Tongue (tissue), 1 donor: ENCODE measurements at regions not wholly inside any gene's neighbourhood (a gene's known extent, or its start where the extent isn't known, plus 50 kb on each side); places are given as distances from the start of the nearest gene placed in this dataset.

Experiments used
- DNase-seq: peaks from one replicate; pipeline ENCODE4 v3.0.0-alpha.2; 2015

- DNase-seq = no peak
These were observed 870.1 kb downstream of the C6orf118 start for GRCh38 chr6:164439331-164439730.

DNA sequence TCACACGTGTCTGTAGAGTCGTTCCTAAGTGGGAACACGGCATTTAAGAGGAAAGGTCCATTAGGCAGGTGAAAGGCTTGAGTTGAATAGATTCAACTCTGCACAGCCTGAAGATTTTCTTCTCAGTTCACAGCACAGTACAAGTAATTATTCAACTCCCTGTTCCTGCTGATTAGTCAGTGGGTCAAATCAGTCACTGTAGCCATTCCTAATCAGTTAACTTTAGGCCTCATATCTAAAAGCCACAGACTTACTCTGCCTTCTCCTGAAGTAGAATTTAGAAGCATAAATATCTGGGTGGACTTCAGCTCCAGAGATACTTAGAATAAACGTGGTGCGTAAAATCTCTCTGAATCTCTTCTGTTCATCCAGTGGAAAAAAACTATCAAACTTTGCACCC lies 872.4 kb downstream of the C6orf118 start:
- no peak for DNase-seq

DNA sequence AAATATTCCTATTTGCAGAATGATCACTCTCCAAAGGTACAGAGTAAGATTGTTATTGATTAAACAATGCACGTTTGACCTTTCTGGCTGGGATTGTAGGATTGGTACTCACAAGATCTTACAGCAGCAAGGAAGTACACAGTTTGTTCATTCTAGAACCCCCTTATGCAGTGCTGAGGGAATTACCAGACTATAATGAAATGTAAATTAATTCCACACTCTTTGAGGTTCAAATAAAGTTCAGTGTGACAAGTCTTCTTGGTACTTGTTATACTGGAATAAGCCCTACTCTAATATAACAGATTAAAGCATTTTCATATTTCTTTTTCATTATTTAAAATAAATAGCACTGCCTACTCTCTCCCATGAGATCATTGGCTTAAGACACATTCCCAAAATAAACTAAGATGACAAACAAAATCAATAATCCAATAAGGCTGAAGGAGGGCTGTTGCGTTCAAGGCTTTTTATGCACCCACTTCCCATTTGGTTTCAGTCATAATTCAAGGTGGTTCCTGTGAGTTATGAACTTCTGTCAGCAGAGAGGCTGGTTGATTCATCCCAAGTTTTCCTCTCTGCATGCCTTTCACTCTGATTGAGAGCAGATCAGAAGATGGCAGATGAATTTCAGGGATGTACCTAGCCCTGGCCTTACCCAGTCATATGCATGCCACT lies 881.5 kb downstream of the C6orf118 start:
- no peak for DNase-seq

- no peak for DNase-seq
These were observed 884.9 kb downstream of the C6orf118 start for GRCh38 chr6:164424489-164424888.

- DNase-seq = no peak
These were observed 890.3 kb downstream of the C6orf118 start for GRCh38 chr6:164419099-164419498.

- no peak for DNase-seq
These were observed 891.2 kb downstream of the C6orf118 start for GRCh38 chr6:164418262-164418588.

DNA sequence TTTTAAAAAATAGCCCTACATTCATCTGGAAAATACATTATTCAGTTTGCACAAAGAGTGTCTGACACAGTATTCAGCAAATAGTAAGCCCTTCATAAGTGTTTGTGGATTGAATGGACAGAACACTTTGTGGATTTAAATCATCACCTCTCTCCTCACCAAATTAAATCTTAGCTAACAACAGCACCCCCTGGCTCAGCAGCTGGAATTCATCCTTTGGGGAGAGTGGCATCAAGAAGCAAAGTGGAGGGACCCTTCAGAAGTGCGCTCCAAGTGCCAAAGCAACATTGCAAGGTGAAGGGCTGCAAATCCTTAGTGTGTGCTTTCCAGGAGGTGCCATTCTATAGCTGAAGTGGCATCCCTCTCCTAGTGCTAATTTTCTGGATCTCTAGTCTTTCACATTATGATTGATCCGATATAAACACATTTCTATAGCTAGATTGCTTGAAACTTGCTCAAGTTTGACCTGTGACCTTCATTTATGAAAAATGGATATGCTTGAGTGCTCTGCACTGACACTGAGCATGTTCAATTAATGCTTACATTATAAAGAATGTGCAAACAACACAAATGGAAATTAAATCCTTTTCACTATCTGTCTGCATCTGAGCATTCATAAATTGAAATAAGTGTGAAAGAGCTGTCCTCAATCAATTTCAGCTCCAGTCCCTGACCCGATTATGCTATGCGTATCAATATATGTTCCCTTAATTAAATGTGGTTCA lies 891.7 kb downstream of the C6orf118 start:
- DNase-seq = no peak

DNA sequence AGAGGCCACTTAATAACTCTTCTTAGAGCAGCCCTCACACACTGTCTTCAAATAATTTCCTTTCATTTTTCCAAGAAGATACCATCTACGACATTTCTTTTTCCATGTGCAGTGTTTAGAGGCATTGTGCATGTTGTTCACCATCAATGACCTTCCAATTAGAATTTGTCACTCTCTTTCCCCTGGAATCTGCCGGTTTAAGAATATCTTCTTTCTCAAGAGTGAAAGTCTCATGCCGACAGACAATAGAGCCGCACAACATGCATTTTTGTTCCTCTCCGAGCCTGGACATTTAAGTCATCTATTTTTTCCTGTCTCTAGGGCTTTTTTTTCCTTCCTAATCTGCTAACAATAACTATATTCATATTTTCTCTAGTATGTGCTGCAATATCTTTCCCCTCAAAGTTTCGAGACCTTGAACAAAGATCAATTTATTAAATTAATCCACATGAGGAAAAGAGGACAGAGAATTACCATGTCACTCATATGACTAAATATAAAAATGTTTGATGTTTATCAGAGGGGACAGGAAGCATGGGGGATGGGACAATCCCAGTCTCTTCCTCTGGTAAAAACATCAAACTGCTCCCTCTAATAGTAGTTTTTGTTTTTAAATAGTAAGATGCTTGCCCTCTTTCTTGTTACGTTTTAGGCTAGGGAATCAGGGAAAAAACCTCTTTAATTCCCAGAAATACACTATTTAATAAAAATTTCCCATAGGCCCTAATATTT lies 893.4 kb downstream of the C6orf118 start:
- no peak for DNase-seq

DNA sequence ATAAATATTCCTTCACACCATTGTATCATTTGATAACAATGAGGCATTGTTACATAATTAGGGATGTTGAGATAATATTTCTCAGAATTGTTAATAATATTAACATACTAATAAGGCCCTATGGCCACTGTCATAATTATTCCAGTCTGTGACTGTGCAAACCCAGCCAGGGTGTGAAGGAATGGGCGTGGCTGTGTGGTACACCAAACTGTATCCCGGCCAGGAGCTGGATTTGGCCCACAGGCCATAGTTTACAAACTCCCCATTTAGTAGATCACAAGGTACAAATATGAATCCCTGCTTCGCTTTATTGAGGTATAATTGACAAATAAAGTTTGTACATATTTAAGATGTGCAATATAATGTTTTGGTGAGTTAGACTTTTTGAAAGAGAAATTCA lies 894.7 kb downstream of the C6orf118 start:
- no peak for DNase-seq

GRCh38 chr6:164412566-164412965 lies 896.8 kb downstream of the C6orf118 start:
- DNase-seq = no peak

DNA sequence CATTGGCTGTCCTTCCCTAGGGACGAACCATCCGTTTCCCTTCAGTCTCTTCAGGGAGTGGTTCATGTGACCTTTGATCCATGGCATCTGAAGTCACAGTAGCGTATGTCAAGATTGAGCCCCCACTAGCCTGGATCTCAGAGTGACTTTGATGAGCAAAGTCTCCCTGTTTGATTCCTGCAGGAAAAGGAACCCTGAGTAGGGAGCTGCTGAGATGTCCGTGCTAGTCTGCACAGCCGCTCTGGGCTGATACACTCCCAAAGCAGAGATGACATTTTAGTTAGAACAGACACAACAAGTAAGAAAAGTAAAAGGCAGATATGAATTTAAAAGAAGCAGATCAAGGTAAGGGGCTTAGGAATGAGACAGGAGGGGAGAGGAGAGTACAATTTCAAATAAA lies 899.4 kb downstream of the C6orf118 start:
- DNase-seq = no peak

GRCh38 chr6:164409309-164410009 lies 899.9 kb downstream of the C6orf118 start:
- DNase-seq = peak; percentile 31

GRCh38 chr6:164408868-164409267 lies 900.5 kb downstream of the C6orf118 start:
- no peak for DNase-seq

- DNase-seq = no peak
These were observed 904.5 kb downstream of the C6orf118 start for GRCh38 chr6:164404812-164405488.

DNA sequence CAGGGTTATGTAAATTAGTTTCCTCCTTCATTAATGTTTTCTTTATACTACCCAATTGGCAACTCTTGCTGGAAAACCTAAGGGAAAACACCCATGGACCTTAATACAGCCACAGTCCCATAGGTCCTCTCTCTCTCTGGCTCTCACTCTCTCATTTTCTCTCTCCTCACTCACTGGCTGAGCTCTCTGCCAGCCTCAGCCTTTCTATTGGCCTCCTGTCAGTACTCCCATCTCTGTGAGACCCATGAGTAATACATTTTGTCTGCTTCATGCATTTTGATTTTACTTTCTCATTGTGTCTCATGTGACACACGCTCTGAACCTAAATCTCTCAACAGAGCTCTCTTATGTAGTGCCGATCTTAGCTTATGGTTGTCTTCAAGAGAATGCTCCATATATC lies 907.5 kb downstream of the C6orf118 start:
- DNase-seq = no peak

- no peak for DNase-seq
These were observed 910.8 kb downstream of the C6orf118 start for GRCh38 chr6:164398647-164399046.

DNA sequence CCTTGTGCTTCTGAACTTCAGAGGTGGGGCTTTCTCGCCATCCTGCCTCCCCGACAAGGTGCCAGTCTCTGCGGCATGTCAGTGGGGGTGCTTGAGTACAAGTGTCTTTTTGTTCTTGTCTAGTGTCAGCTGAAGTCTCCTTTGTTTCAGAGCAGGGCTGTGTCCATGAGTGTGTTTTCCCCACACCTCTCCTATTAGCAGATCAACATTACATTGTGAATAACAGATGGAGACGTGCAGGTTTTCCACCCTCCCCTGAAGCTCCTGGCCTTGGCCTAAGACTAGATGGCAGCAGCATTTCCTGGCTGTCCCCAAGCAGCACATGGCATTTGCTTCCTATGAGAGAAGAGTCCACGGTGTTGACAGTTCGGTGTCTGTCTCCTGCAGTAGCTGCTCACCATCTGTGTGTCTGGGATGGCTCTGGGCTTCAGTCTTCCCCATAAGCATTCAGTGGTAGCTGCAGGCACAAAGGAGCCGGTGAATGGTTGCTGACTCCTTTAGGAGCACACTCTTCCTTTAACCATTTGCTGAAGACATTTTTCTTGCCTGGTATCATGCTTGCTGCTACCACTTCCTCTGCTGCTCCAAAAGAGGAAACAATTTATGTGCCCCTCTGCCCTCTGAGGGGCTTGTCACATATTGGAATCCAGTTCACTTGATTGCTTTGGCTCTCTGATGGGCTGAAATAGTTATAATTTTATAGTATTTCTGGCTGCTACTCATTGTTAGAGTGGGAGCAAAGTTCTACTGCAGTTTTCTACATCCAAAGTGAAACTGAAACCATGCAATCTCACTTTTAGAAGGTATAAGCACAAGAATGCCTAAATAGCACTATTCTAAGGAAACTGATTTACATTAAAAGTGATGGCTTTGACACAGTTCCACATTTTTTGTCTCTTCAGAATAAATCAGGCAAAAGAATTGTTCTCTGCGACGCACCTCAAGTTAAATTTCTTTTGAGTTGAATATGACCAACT lies 913.0 kb downstream of the C6orf118 start:
- no peak for DNase-seq

GRCh38 chr6:164379795-164380194 lies 929.6 kb downstream of the C6orf118 start:
- DNase-seq = no peak

- no peak for DNase-seq
These were observed 931.1 kb downstream of the C6orf118 start for GRCh38 chr6:164378330-164378729.

- no peak for DNase-seq
These were observed 932.0 kb downstream of the C6orf118 start for GRCh38 chr6:164377348-164377918.

GRCh38 chr6:164370773-164371172 lies 938.6 kb downstream of the C6orf118 start:
- DNase-seq = no peak
